ENCODE measurements at regions not wholly inside any gene's neighbourhood (a gene's known extent, or its start where the extent isn't known, plus 50 kb on each side); places are given as distances from the start of the nearest gene placed in this dataset.

DNA sequence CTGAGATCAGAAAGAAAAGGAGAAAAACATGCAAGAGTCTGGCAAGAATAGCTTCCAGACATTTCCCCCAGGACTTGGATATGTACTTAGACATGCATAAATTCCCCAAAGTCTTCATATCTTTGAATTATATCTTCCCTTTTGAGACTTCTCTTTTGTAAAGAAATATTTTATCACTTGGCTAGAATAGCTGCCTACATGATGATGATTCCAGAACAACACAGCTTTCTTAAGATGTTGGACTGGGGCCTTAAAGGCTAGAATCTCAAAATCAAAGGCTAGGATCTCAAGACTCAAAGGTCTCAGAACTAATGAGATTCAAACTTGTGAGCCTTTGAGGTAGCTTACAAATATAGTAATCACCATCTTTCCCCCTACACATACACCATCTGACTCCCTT lies 842.3 kb downstream of the BCL11A start:
- POLR2A ChIA-PET, result interaction anchor here (0.6 kb wide), 1 partner anchor 1044 kb away, joined by 4 read pairs; no protein-coding TSS in a partner anchor
- H3K27me3 Mint-ChIP-seq, result no peaks in the 10 kb centered on the region
- H3K4me3 Mint-ChIP-seq, result no peak overlapping the region
- ATAC-seq, result no peak
- CTCF ChIA-PET, result interaction anchor here (0.6 kb wide), 1 partner anchor 371 kb away, joined by 3 read pairs; no protein-coding TSS in a partner anchor
- DNase-seq, result no peak
- no peaks in the 10 kb centered on the region for H3K9me3 Mint-ChIP-seq (ENCODE audit: low read depth)
- H3K4me1 Mint-ChIP-seq, result no peaks in the 10 kb centered on the region
- H3K27ac Mint-ChIP-seq, result no peak overlapping the region
- H3K36me3 Mint-ChIP-seq (ENCODE audit: low read depth), result no peaks in the 10 kb centered on the region
- intact Hi-C loops (cut with DNase I, micrococcal nuclease), result no loop called here

DNA sequence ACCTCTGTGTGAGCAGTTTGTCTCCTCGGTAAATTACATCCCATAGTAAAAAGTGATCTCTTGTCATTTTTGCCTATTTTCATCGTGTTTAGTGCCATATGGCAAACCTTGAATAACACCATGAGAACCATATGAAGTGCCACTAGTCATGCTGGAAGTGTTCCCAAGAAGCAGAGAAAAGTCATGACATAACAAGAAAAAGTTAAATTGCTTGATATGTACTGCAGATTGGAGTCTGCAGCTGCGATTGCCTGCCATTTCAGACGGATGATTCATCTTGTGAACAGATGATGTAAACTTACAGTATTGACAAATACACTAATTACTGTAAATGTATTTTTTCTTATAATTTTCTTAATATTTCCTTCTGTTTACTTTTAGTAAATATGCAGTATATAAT lies 846.7 kb downstream of the BCL11A start:
- ATAC-seq, result no peak
- intact Hi-C loops (cut with DNase I, micrococcal nuclease), result no loop called here
- Mint-ChIP-seq H3K27me3 (no peaks in the 10 kb centered on the region), H3K4me3 (no peak overlapping the region), H3K27ac (no peak overlapping the region), H3K36me3 (ENCODE audit: low read depth) (no peaks in the 10 kb centered on the region), H3K9me3 (ENCODE audit: low read depth) (peaks cover 9% of the 10 kb centered on the region), H3K4me1 (no peaks in the 10 kb centered on the region)
- POLR2A ChIA-PET, result no interaction called here
- CTCF ChIA-PET, result no interaction called here
- DNase-seq, result no peak

DNA sequence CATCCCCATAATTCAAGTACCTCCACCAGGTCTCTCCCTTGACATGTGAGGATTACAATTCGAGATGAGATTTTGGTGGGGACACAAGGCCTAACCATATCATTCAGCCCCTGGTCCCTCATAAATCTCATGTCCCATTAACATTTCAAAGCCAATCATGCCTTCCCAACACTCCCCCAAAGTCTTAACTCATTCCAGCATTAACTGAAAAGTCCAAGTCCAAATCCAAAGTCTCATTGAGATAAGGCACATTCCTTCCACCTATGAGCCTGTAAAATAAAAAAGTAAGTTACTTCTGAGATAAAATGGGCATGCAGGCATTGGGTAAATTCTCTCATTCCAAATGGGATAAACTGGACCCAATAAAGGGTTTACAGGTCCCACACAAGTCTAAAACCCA lies 849.7 kb downstream of the BCL11A start:
- Mint-ChIP-seq H3K27ac (no peak overlapping the region), H3K36me3 (ENCODE audit: low read depth) (no peaks in the 10 kb centered on the region), H3K4me3 (no peak overlapping the region), H3K9me3 (ENCODE audit: low read depth) (peaks cover 9% of the 10 kb centered on the region), H3K27me3 (no peaks in the 10 kb centered on the region), H3K4me1 (no peaks in the 10 kb centered on the region)
- CTCF ChIA-PET, result no interaction called here
- DNase-seq (no peak), ATAC-seq (no peak)
- POLR2A ChIA-PET, result no interaction called here
- intact Hi-C loops (cut with DNase I, micrococcal nuclease), result no loop called here

DNA sequence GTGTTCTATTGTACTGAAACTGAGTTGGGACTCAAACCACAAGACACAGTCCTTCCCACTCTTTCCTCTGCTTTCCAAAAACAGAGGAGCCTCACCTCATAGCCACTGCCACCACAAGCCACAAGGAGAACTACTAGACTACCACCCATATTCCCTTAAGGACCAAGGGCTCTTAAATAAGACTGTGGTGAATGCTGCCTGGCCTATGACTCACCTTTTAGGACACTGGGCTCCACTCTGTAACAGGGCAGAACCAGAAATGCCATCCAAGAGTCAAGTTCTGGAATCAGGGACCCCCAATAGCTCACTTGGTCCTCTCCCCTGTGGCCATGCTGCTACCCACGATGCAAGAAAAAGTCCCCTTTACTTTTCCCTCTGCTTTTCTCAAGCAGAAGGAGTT lies 851.4 kb downstream of the BCL11A start:
- CTCF ChIA-PET, result no interaction called here
- peaks cover 9% of the 10 kb centered on the region for H3K9me3 Mint-ChIP-seq (ENCODE audit: low read depth)
- no peaks in the 10 kb centered on the region for H3K4me1 Mint-ChIP-seq
- POLR2A ChIA-PET, result no interaction called here
- no peak overlapping the region for H3K4me3 Mint-ChIP-seq
- no peak for DNase-seq
- intact Hi-C loops (cut with DNase I, micrococcal nuclease), result no loop called here
- no peak overlapping the region for H3K27ac Mint-ChIP-seq
- H3K36me3 Mint-ChIP-seq (ENCODE audit: low read depth), result no peaks in the 10 kb centered on the region
- no peaks in the 10 kb centered on the region for H3K27me3 Mint-ChIP-seq
- no peak for ATAC-seq

DNA sequence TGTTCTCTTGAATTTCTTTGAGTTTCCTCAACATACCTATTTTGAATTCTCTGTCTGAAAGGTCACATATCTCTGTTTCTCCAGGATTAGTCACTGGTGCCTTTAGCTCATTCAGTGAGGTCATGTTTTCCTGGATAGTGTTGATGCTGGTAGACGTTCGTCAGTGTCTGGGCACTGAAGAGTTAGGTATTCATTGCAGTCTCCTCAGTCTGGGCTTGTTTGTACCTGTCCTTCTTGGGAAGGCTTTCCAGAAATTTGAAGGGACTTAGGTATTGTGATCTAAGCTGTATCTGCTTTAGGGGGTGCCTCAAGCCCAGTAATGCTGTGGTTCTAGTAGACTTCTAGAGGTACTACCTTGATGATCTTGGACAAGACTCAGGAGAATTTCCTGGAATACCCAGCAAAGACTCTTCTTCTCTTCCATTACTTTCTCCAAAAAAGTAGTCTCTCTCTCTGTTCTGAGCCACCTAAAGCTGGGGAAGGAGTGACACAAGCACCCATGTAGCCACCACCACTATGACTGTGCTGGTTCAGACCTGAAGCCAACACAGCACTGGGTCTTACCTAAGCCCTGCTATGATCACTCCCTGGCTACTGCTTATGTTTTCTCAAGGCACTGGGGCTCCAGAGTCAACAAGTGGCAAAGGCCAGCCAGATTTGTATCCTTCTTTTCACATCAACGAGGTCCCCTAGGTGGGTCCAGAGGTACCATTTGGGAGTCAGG lies 852.0 kb downstream of the BCL11A start:
- H3K36me3 Mint-ChIP-seq (ENCODE audit: low read depth), result no peaks in the 10 kb centered on the region
- ChIA-PET CTCF (no interaction called here), POLR2A (no interaction called here)
- H3K4me3 Mint-ChIP-seq, result no peak overlapping the region
- intact Hi-C loops (cut with DNase I, micrococcal nuclease), result no loop called here
- ATAC-seq, result no peak
- no peak for DNase-seq
- no peaks in the 10 kb centered on the region for H3K27me3 Mint-ChIP-seq
- H3K27ac Mint-ChIP-seq, result no peak overlapping the region
- H3K4me1 Mint-ChIP-seq, result no peaks in the 10 kb centered on the region
- peaks cover 9% of the 10 kb centered on the region for H3K9me3 Mint-ChIP-seq (ENCODE audit: low read depth)

DNA sequence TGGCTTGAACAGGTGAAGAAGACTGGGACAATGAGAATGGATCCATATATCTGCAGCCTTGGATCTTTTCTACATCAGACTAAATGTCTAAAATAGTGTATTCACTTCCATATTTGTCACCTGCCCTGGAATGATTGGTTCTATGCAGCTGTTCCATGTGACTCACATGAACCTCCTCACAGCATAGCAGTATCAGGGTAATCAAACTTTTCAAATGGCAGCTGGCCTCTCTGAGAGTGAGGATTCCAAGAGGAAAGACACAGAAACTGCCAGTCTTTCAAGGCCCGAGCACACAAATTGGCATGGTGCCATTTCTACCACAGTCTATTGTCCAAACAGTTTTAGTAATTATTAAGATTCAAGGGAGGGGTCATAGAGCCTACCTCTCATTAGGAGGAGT lies 859.3 kb downstream of the BCL11A start:
- ATAC-seq (no peak), DNase-seq (no peak)
- intact Hi-C loops (cut with DNase I, micrococcal nuclease), result no loop called here
- CTCF ChIA-PET, result no interaction called here
- POLR2A ChIA-PET, result no interaction called here
- H3K4me3 Mint-ChIP-seq, result no peak overlapping the region
- no peaks in the 10 kb centered on the region for H3K4me1 Mint-ChIP-seq
- H3K27me3 Mint-ChIP-seq, result no peaks in the 10 kb centered on the region
- H3K9me3 Mint-ChIP-seq (ENCODE audit: low read depth), result peaks cover 8% of the 10 kb centered on the region
- no peaks in the 10 kb centered on the region for H3K36me3 Mint-ChIP-seq (ENCODE audit: low read depth)
- H3K27ac Mint-ChIP-seq, result no peak overlapping the region

DNA sequence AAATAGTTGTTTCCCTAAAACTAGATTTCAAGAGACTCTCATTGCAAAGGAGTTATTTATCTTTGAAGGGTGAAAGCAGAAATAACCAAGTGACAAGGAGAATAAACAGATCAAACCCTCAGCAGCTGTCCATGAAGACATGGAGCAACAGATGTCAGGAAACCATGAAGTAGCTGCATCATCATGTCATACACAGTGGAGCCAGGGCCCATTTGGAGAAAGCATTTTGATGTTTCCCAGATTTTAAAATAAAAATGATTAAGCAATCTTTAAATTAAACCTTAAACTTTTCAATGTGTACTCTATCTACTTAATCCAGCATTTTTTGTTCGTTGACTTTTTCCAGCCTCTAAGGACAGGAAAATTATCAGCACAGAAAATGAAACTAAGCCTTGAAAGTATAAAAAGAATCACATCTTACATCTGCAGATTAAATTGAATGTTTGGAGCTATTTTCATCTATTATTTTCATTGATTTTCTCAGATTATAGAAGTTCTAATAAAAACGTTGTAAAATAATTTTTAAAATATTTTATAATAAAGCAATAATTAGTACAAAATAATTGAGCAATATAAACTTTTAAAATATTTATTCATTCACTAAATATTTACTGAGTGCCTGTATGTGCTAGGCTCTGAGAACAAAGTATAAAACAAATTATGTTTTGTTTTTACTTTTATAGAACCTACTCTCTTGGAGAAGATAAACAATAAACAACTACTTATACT lies 860.1 kb downstream of the BCL11A start:
- Mint-ChIP-seq H3K4me1 (no peaks in the 10 kb centered on the region), H3K4me3 (no peak overlapping the region), H3K36me3 (ENCODE audit: low read depth) (no peaks in the 10 kb centered on the region), H3K27ac (no peak overlapping the region), H3K9me3 (ENCODE audit: low read depth) (peaks cover 8% of the 10 kb centered on the region), H3K27me3 (no peaks in the 10 kb centered on the region)
- POLR2A ChIA-PET, result no interaction called here
- intact Hi-C loops (cut with DNase I, micrococcal nuclease), result no loop called here
- ATAC-seq (no peak), DNase-seq (no peak)
- CTCF ChIA-PET, result interaction anchor here (0.6 kb wide), 1 partner anchor 106 kb away, joined by 3 read pairs; no protein-coding TSS in a partner anchor

DNA sequence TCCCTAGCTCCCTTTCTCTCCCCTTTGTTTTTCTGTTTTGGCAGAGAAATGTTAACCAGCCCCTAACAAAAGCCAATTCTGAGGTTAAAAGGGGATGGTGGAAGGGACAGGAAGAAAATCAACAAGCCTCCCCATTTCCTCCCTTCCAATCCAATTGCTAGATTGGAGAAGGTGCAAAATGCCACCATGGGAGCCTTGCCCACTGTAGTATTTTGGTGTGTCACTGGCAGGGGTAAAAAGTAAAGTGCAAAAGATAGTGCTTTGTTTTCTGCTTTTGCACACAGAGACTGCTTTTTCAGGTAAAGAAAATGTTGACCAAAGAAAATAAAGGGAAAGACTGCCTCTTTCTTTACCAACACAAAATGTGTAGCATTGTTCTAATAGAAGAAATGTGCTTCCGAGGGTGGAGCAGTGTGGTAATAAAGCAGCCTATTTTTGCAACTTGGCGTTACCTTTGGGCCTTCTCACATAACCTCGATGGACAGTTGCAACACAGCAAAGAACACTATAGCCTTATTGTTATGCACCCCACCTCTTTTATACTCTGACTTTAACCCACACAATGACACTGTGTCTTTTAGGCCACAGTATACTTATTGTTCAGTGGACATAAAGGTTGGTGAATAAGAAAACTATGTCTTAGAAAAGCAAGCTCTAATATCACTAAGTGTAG lies 861.8 kb downstream of the BCL11A start:
- Mint-ChIP-seq H3K9me3 (ENCODE audit: low read depth) (peaks cover 8% of the 10 kb centered on the region), H3K27me3 (no peaks in the 10 kb centered on the region), H3K27ac (no peak overlapping the region), H3K4me3 (no peak overlapping the region), H3K4me1 (no peaks in the 10 kb centered on the region), H3K36me3 (ENCODE audit: low read depth) (no peaks in the 10 kb centered on the region)
- ChIA-PET CTCF (no interaction called here), POLR2A (no interaction called here)
- no peak for ATAC-seq
- intact Hi-C loops (cut with DNase I, micrococcal nuclease), result no loop called here
- no peak for DNase-seq

DNA sequence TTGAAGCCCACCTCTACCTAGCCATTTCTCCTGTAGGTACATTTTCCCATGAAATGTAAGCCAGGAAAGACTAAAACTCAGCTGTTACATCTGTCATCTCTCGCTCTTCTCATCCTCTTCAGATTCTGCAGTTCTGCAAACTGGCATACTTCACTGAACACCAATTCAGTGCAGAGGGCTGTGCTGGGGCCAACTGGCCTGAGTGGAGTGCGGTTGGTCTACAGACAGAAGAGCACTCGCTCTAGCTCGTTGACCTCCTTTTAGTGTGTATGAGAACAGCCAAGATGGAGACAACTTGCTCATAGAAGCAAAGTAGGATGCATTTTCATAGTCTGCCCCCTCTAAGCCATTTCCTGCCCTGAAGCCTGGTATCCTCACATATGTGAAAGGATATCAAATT lies 862.6 kb downstream of the BCL11A start:
- no peak for DNase-seq
- CTCF ChIA-PET, result no interaction called here
- H3K9me3 Mint-ChIP-seq (ENCODE audit: low read depth), result peaks cover 8% of the 10 kb centered on the region
- POLR2A ChIA-PET, result no interaction called here
- no peaks in the 10 kb centered on the region for H3K4me1 Mint-ChIP-seq
- no peaks in the 10 kb centered on the region for H3K27me3 Mint-ChIP-seq
- no peak overlapping the region for H3K27ac Mint-ChIP-seq
- H3K4me3 Mint-ChIP-seq, result no peak overlapping the region
- intact Hi-C loops (cut with DNase I, micrococcal nuclease), result no loop called here
- ATAC-seq, result no peak
- H3K36me3 Mint-ChIP-seq (ENCODE audit: low read depth), result no peaks in the 10 kb centered on the region

DNA sequence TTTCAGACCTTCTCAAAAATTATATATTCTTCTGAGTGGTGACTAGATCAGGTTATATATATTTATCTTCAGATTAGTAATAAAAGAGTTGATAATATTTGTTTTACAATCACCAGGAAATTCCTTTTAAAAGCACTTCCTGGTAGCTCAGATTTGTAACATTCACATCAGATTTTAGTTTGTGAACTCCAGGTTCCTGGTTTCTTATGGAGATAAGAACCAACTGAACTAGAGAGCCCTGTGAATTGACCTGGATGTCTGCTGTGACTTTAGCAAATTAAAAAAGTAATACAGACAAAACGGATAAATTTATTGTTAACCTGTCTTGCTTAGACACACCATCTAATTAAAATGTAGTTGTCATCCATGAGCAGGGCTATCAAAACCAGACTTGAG lies 868.7 kb downstream of the BCL11A start:
- DNase-seq (no peak), ATAC-seq (no peak)
- no peaks in the 10 kb centered on the region for H3K4me1 Mint-ChIP-seq
- POLR2A ChIA-PET, result no interaction called here
- intact Hi-C loops (cut with DNase I, micrococcal nuclease), result no loop called here
- H3K27ac Mint-ChIP-seq, result no peak overlapping the region
- peaks cover 2% of the 10 kb centered on the region for H3K27me3 Mint-ChIP-seq
- no peaks in the 10 kb centered on the region for H3K36me3 Mint-ChIP-seq (ENCODE audit: low read depth)
- no peak overlapping the region for H3K4me3 Mint-ChIP-seq
- CTCF ChIA-PET, result no interaction called here
- H3K9me3 Mint-ChIP-seq (ENCODE audit: low read depth), result peaks cover 6% of the 10 kb centered on the region

DNA sequence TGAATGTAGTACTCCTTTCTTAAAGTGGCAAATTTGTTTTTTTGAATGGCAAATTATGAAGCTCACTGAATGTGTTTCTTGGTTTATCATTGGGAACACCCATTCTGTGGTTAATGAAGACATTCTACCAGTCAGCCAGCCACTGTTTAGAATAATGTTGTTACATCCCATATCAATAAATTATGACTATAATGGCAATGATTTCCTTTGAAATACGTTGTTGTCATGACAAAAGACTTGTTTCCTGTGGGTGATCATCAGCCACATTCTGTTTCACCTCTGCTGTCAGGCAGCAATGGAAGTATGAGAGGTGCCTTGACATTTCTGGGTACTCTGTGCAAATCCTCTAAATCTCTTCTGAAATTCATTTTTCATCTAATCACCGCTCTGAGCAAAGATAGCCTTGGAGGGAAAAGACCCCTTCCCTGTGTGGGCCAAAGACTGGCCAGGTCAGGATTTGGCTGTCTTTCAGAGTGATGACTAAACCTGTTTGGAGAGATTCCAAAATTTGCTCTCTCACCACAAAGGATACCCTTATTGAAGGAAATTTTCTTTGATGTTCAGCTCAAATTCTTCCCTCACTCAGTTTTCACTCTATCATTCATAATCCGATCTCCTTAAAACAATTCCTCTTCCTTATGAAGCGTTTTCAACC lies 869.2 kb downstream of the BCL11A start:
- intact Hi-C loops (cut with DNase I, micrococcal nuclease), result no loop called here
- ChIA-PET CTCF (no interaction called here), POLR2A (no interaction called here)
- Mint-ChIP-seq H3K27me3 (peaks cover 2% of the 10 kb centered on the region), H3K9me3 (ENCODE audit: low read depth) (peaks cover 6% of the 10 kb centered on the region), H3K36me3 (ENCODE audit: low read depth) (no peaks in the 10 kb centered on the region), H3K27ac (no peak overlapping the region), H3K4me1 (no peaks in the 10 kb centered on the region), H3K4me3 (no peak overlapping the region)
- no peak for ATAC-seq
- DNase-seq, result no peak

DNA sequence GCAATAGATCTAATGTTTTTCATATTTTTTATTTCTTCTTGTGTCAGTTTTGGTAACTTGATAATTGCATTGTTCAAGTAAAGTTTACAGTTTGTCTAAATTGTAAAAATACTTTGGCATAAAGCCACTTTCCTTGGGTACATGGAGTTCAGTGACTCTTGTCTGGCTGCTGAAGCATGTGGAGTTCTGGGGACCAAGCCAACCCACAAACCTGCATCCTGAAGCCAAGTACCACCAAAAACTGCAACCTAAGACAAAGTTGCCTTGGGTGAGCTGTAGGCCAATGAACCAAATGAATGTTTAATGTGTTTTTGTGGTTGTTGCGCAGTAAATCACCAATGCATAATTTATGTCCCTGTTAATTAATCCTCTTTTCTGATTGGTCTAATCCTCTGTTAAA lies 872.6 kb downstream of the BCL11A start:
- no peak for DNase-seq
- CTCF ChIA-PET, result no interaction called here
- no peak overlapping the region for H3K4me3 Mint-ChIP-seq
- peaks cover 6% of the 10 kb centered on the region for H3K9me3 Mint-ChIP-seq (ENCODE audit: low read depth)
- POLR2A ChIA-PET, result no interaction called here
- no peaks in the 10 kb centered on the region for H3K4me1 Mint-ChIP-seq
- H3K27me3 Mint-ChIP-seq, result peaks cover 2% of the 10 kb centered on the region
- no peak overlapping the region for H3K27ac Mint-ChIP-seq
- H3K36me3 Mint-ChIP-seq (ENCODE audit: low read depth), result no peaks in the 10 kb centered on the region
- ATAC-seq, result no peak
- intact Hi-C loops (cut with DNase I, micrococcal nuclease), result no loop called here
